ENCODE measurements at regions not wholly inside any gene's neighbourhood (a gene's known extent, or its start where the extent isn't known, plus 50 kb on each side); places are given as distances from the start of the nearest gene placed in this dataset.
"Not testable (repeated sequence)": the region's sequence is repeated elsewhere in the genome, so short reads cannot be mapped to it uniquely, and the experiment has no call there.

- Histone ChIP-seq H3K36me3 (ENCODE audit: control insufficient read depth in 1 of 2, insufficient read depth in 2 of 2, low read length in 2 of 2) (no peaks in the 10 kb centered on the region), H3K27ac (ENCODE audit: low read length) (no peak overlapping the region), H3K9me3 (ENCODE audit: control insufficient read depth in 1 of 2, low read length in 2 of 2) (no peaks in the 10 kb centered on the region), H3K27me3 (ENCODE audit: low read depth, low read length) (no peaks in the 10 kb centered on the region), H3K4me1 (ENCODE audit: control insufficient read depth in 1 of 2, insufficient read depth in 2 of 2, low read length in 2 of 2) (no peaks in the 10 kb centered on the region), H3K4me3 (ENCODE audit: low read depth in 1 of 2, low read length in 2 of 2) (no peak overlapping the region)
Observed at GRCh38 chr2:144650907-144651306, 131.0 kb upstream of the ZEB2 start.

- H3K4me1 ChIP-seq (ENCODE audit: control insufficient read depth in 1 of 2, insufficient read depth in 2 of 2, low read length in 2 of 2), result no peaks in the 10 kb centered on the region
- H3K27me3 ChIP-seq (ENCODE audit: low read depth, low read length), result no peaks in the 10 kb centered on the region
- no peak overlapping the region for H3K27ac ChIP-seq (ENCODE audit: low read length)
- H3K9me3 ChIP-seq (ENCODE audit: control insufficient read depth in 1 of 2, low read length in 2 of 2), result no peaks in the 10 kb centered on the region
- no peak overlapping the region for H3K4me3 ChIP-seq (ENCODE audit: low read depth in 1 of 2, low read length in 2 of 2)
- H3K36me3 ChIP-seq (ENCODE audit: control insufficient read depth in 1 of 2, insufficient read depth in 2 of 2, low read length in 2 of 2), result no peaks in the 10 kb centered on the region
Observed at GRCh38 chr2:144648837-144649465, 129.0 kb upstream of the ZEB2 start.

GRCh38 chr2:144645083-144645778, 125.3 kb upstream of the ZEB2 start:
- Histone ChIP-seq H3K4me1 (ENCODE audit: control insufficient read depth in 1 of 2, insufficient read depth in 2 of 2, low read length in 2 of 2) (no peaks in the 10 kb centered on the region), H3K9me3 (ENCODE audit: control insufficient read depth in 1 of 2, low read length in 2 of 2) (no peaks in the 10 kb centered on the region), H3K4me3 (ENCODE audit: low read depth in 1 of 2, low read length in 2 of 2) (no peak overlapping the region), H3K36me3 (ENCODE audit: control insufficient read depth in 1 of 2, insufficient read depth in 2 of 2, low read length in 2 of 2) (no peaks in the 10 kb centered on the region), H3K27ac (ENCODE audit: low read length) (no peak overlapping the region), H3K27me3 (ENCODE audit: low read depth, low read length) (no peaks in the 10 kb centered on the region)

- Histone ChIP-seq H3K4me3 (ENCODE audit: low read depth in 1 of 2, low read length in 2 of 2) (no peak overlapping the region), H3K27me3 (ENCODE audit: low read depth, low read length) (no peaks in the 10 kb centered on the region), H3K9me3 (ENCODE audit: control insufficient read depth in 1 of 2, low read length in 2 of 2) (no peaks in the 10 kb centered on the region), H3K36me3 (ENCODE audit: control insufficient read depth in 1 of 2, insufficient read depth in 2 of 2, low read length in 2 of 2) (no peaks in the 10 kb centered on the region), H3K27ac (ENCODE audit: low read length) (no peak overlapping the region), H3K4me1 (ENCODE audit: control insufficient read depth in 1 of 2, insufficient read depth in 2 of 2, low read length in 2 of 2) (no peaks in the 10 kb centered on the region)
Observed at GRCh38 chr2:144644549-144644948, 124.6 kb upstream of the ZEB2 start.

- Histone ChIP-seq H3K4me3 (ENCODE audit: low read depth in 1 of 2, low read length in 2 of 2) (no peak overlapping the region), H3K27ac (ENCODE audit: low read length) (no peak overlapping the region), H3K27me3 (ENCODE audit: low read depth, low read length) (no peaks in the 10 kb centered on the region), H3K36me3 (ENCODE audit: control insufficient read depth in 1 of 2, insufficient read depth in 2 of 2, low read length in 2 of 2) (no peaks in the 10 kb centered on the region), H3K4me1 (ENCODE audit: control insufficient read depth in 1 of 2, insufficient read depth in 2 of 2, low read length in 2 of 2) (no peaks in the 10 kb centered on the region), H3K9me3 (ENCODE audit: control insufficient read depth in 1 of 2, low read length in 2 of 2) (no peaks in the 10 kb centered on the region)
Observed at GRCh38 chr2:144643537-144644336, 123.8 kb upstream of the ZEB2 start.

GRCh38 chr2:144642856-144643255, 122.9 kb upstream of the ZEB2 start:
- H3K27ac ChIP-seq (ENCODE audit: low read length), result no peak overlapping the region
- H3K4me3 ChIP-seq (ENCODE audit: low read depth in 1 of 2, low read length in 2 of 2), result no peak overlapping the region
- H3K9me3 ChIP-seq (ENCODE audit: control insufficient read depth in 1 of 2, low read length in 2 of 2), result no peaks in the 10 kb centered on the region
- H3K4me1 ChIP-seq (ENCODE audit: control insufficient read depth in 1 of 2, insufficient read depth in 2 of 2, low read length in 2 of 2), result no peaks in the 10 kb centered on the region
- no peaks in the 10 kb centered on the region for H3K36me3 ChIP-seq (ENCODE audit: control insufficient read depth in 1 of 2, insufficient read depth in 2 of 2, low read length in 2 of 2)
- H3K27me3 ChIP-seq (ENCODE audit: low read depth, low read length), result no peaks in the 10 kb centered on the region

GRCh38 chr2:144642131-144642530, 122.2 kb upstream of the ZEB2 start:
- Histone ChIP-seq H3K4me1 (ENCODE audit: control insufficient read depth in 1 of 2, insufficient read depth in 2 of 2, low read length in 2 of 2) (no peaks in the 10 kb centered on the region), H3K4me3 (ENCODE audit: low read depth in 1 of 2, low read length in 2 of 2) (no peak overlapping the region), H3K27me3 (ENCODE audit: low read depth, low read length) (no peaks in the 10 kb centered on the region), H3K36me3 (ENCODE audit: control insufficient read depth in 1 of 2, insufficient read depth in 2 of 2, low read length in 2 of 2) (no peaks in the 10 kb centered on the region), H3K9me3 (ENCODE audit: control insufficient read depth in 1 of 2, low read length in 2 of 2) (no peaks in the 10 kb centered on the region), H3K27ac (ENCODE audit: low read length) (no peak overlapping the region)

GRCh38 chr2:144638250-144638649, 118.3 kb upstream of the ZEB2 start:
- not testable (repeated sequence) for H3K27me3 ChIP-seq (ENCODE audit: low read depth, low read length); H3K4me3 ChIP-seq (ENCODE audit: low read depth in 1 of 2, low read length in 2 of 2); H3K36me3 ChIP-seq (ENCODE audit: control insufficient read depth in 1 of 2, insufficient read depth in 2 of 2, low read length in 2 of 2); H3K4me1 ChIP-seq (ENCODE audit: control insufficient read depth in 1 of 2, insufficient read depth in 2 of 2, low read length in 2 of 2); H3K9me3 ChIP-seq (ENCODE audit: control insufficient read depth in 1 of 2, low read length in 2 of 2); H3K27ac ChIP-seq (ENCODE audit: low read length)

- H3K27ac ChIP-seq (ENCODE audit: low read length); H3K36me3 ChIP-seq (ENCODE audit: control insufficient read depth in 1 of 2, insufficient read depth in 2 of 2, low read length in 2 of 2); H3K27me3 ChIP-seq (ENCODE audit: low read depth, low read length); H3K4me1 ChIP-seq (ENCODE audit: control insufficient read depth in 1 of 2, insufficient read depth in 2 of 2, low read length in 2 of 2); H3K4me3 ChIP-seq (ENCODE audit: low read depth in 1 of 2, low read length in 2 of 2); H3K9me3 ChIP-seq (ENCODE audit: control insufficient read depth in 1 of 2, low read length in 2 of 2): not testable (repeated sequence)
Observed at GRCh38 chr2:144636860-144637259, 116.9 kb upstream of the ZEB2 start.

- Histone ChIP-seq H3K27me3 (ENCODE audit: low read depth, low read length) (no peaks in the 10 kb centered on the region), H3K4me1 (ENCODE audit: control insufficient read depth in 1 of 2, insufficient read depth in 2 of 2, low read length in 2 of 2) (no peaks in the 10 kb centered on the region), H3K4me3 (ENCODE audit: low read depth in 1 of 2, low read length in 2 of 2) (no peak overlapping the region), H3K36me3 (ENCODE audit: control insufficient read depth in 1 of 2, insufficient read depth in 2 of 2, low read length in 2 of 2) (no peaks in the 10 kb centered on the region), H3K27ac (ENCODE audit: low read length) (no peak overlapping the region), H3K9me3 (ENCODE audit: control insufficient read depth in 1 of 2, low read length in 2 of 2) (peaks cover 0 to 2% of the 10 kb centered on the region in 2 donors)
Observed at GRCh38 chr2:144632809-144633208, 112.9 kb upstream of the ZEB2 start.

- no peaks in the 10 kb centered on the region for H3K36me3 ChIP-seq (ENCODE audit: control insufficient read depth in 1 of 2, insufficient read depth in 2 of 2, low read length in 2 of 2)
- H3K4me1 ChIP-seq (ENCODE audit: control insufficient read depth in 1 of 2, insufficient read depth in 2 of 2, low read length in 2 of 2), result no peaks in the 10 kb centered on the region
- no peak overlapping the region for H3K27ac ChIP-seq (ENCODE audit: low read length)
- H3K4me3 ChIP-seq (ENCODE audit: low read depth in 1 of 2, low read length in 2 of 2), result no peak overlapping the region
- H3K9me3 ChIP-seq (ENCODE audit: control insufficient read depth in 1 of 2, low read length in 2 of 2), result peaks cover 0 to 2% of the 10 kb centered on the region in 2 donors
- H3K27me3 ChIP-seq (ENCODE audit: low read depth, low read length), result no peaks in the 10 kb centered on the region
Observed at GRCh38 chr2:144631636-144632035, 111.7 kb upstream of the ZEB2 start.

Data from muscle layer of duodenum (tissue), 2 donors.